GM04504 (cell line): ENCODE measurements at regions not wholly inside any gene's neighbourhood (a gene's known extent, or its start where the extent isn't known, plus 50 kb on each side); places are given as distances from the start of the nearest gene placed in this dataset.

ENCODE experiments used
- DNase-seq: peaks from one replicate; pipeline ENCODE4 v3.0.0-alpha.2; 2012; ENCODE audit warnings: low read depth

DNA sequence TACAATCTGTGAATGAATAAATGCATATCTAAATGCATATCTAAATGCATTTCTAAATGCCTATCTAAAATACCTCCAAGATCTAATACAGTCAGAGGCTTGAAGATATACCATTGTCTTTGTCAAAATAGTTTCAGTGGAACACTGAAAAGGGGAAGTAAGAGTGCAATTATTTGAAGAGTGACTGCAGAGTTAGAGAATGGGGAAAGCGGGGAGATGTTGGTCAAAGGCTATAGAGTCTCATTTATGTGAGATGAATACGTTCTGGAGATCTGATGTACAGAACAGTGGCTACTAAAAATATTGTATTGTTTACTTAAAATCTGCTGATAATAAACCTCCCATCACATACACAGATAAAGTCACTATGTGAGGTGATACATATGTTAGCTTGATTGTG, 1126.2 kb upstream of the CDH9 start:
- no peak for DNase-seq

DNA sequence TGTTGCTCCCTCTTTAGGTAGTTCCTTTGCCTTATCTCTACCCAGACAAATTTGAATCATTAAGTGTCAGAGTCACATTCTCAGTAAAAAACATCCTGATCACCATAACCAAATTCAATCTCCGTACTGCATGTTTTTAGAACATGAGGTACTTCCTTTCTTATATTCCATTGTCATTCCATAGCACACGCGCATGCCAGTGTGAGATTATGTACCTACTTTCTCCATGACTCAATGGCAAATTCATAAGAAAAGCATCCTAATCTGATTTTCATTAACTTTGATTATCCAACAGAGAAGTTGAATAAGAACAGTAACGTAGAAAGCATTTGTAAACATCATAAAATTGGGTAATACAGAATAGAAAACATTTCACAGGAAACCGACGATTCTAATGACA, 1118.6 kb upstream of the CDH9 start:
- DNase-seq, result no peak

- DNase-seq, result no peak
Measured at GRCh38 chr5:28143519-28143918, 1105.1 kb upstream of the CDH9 start.

DNA sequence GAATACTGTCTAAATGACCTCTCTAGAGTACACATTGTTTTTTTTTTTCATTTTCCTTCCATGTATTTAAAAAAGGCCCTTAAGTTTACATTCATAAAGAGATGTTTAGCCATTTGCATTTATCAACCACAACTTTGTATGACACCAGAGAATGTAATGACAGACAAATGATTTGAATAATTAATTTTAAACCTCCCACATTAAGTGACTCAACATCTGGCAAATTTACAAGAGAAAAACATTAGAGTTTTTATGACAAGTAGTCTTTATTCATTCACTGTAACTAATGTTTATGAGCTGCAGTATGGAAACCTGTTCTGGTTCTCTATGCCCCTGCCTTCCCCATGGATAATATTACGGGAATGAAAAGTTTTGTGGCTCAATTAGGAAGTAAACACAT, 1093.8 kb upstream of the CDH9 start:
- DNase-seq, result no peak

DNA sequence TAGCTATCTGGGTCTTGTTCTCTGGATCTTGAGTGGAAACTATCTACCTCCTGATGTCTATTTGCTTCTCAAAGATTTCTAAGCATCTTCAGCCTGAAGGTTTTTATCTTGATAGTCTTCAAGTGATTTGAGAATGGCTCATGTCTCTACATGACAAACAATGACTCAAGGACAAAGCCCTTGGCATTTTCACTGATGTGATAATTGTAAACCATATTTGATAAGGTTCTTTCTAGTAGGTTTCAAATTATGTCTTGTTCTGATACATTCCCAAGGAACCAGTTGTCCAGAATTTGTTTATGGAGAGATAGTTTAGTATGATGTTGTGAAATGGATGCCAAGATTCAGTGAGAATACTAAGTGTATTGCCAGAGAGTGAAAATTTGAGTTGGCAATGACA, 1079.3 kb upstream of the CDH9 start:
- DNase-seq, result no peak

GRCh38 chr5:28117273-28117672, 1078.9 kb upstream of the CDH9 start:
- DNase-seq, result no peak

- DNase-seq, result no peak
Measured at GRCh38 chr5:28110781-28111180, 1072.4 kb upstream of the CDH9 start.

DNA sequence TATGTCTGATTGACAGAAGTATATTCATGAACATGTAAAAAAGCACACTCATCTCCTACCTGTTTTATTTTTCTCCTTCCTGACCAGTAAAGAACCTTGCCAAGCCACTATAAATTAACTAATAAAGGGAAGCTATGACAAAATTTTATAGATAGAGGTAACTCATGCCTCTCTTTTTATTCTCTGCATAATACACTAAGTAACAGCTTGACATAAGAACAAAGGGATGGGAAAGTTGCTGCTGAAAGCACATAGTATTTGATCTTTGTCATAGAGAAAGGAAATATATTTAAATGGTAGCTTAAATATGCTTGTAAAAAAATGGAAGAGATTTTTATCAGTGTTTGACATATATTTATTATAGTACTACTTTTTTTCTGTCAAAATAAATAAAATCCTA, 1065.7 kb upstream of the CDH9 start:
- no peak for DNase-seq

GRCh38 chr5:28084069-28084468, 1045.7 kb upstream of the CDH9 start:
- no peak for DNase-seq

GRCh38 chr5:28082610-28083009, 1044.2 kb upstream of the CDH9 start:
- no peak for DNase-seq

DNA sequence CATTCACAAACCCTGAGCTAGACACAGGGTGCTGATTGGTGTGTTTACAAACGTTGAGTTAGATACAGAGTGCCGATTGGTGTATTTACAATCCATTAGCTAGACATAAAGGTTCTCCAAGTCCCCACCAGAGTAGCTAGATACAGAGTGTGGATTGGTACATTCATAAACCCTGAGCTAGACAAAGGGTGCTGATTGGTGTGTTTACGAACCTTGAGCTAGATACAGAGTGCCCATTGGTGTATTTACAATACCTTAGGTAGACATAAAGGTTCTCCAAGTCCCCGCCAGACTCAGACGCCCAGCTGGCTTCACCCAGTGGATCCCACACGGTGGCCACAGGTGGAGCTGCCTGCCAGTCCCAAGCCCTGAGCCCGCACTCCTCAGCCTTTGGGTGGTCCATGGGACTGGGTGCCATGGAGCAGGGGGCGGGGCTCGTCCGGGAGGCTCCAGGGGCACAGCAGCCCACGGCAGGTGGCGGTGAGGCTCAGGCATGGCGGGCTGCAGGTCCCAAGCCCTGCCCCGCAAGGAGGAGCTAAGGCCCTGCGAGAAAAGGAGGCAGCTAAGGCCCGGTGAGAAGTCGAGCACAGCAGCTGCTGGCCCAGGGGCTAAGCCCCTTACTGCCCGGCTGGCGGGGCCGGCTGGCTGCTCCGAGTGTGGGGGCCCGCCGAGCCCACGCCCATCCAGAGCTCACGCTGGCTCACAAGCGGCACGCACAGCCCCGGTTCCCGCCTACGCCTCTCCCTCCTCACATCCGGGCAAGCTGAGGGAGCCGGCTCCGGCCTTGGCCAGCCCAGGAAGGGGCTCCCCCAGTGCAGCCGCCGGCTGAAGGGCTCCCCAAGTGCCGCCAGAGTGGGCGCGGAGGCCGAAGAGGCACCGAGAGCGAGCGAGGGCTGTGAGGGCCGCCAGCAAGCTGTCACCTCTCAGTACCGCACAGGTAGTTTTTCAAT, 1039.2 kb upstream of the CDH9 start:
- DNase-seq, result no peak

DNA sequence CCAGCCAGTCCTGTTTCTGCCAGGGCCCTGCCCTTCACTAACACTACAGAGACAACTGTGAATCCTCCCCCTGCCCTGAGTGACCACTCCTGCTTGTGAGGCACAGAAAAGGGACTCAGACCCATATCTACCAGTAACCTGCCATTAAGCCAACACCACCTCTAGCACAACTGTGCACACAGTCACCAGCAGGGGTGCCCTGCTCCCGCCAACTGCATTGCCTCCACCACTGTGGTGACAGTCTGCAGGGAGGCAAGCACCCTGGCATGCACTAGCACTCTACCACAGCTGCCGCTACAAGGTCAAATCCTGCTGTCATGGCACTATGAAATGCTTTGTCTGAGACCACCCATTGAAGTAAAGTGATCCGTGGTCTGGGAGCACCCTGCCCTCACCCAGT, 1028.5 kb upstream of the CDH9 start:
- no peak for DNase-seq

DNA sequence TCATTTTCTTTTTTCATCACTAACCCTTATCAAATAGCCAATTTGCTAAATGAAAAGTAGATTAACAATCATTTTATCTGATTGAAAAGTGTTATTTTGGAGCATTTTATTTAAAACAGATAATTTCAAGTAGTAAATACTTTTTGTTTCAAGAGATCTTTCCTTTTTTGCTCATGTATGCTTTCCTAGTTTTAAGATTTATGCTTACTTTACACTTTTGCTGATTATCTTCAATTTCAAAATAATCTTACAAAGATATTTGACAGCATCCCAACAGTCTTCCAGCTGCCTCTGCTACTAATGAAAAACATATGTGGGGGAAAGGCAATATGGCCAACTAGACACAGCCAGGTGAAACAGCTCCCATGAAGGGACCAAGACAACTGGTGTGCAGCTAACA, 1027.3 kb upstream of the CDH9 start:
- DNase-seq, result no peak

DNA sequence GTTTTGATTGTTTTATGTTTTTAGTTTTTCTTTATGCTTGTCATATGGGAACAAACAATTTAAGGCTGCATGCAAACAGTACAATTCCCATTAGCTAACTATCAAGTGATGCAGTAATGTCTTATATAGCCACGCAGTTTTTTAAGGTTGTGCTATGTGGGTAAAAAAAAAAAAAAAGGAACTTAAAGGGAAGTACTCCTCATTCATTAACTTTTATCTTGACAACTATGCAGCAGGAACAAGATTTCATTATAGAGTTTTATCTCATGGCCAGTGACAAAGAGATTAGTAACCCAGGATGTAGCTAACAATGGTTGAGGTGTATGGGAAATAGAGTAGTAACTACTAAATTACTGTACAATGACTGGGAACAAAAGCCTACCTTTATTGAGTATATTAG, 1008.2 kb upstream of the CDH9 start:
- no peak for DNase-seq

- DNase-seq, result no peak
Measured at GRCh38 chr5:28027851-28028250, 989.5 kb upstream of the CDH9 start.

DNA sequence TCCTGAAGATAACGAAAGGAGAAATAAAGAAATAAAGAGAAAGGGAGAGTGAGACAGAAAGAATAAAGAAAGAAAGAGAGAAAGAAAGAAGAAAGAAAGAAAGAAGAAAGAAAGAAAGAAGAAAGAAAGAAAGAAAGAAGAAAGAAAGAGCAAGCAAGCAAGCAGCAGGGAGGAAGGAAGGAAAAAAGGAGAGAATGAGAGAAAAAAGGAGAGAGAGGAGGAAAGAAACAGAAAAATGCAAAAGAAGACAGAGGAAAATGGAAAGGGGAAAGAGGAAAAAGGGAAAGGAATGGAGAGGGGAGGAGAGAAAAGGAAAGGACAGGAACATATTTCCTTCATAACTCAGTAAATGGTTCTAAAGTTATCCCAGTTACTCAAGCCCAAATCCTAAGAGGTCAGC, 978.8 kb upstream of the CDH9 start:
- DNase-seq, result no peak

GRCh38 chr5:28014779-28015178, 976.4 kb upstream of the CDH9 start:
- no peak for DNase-seq

DNA sequence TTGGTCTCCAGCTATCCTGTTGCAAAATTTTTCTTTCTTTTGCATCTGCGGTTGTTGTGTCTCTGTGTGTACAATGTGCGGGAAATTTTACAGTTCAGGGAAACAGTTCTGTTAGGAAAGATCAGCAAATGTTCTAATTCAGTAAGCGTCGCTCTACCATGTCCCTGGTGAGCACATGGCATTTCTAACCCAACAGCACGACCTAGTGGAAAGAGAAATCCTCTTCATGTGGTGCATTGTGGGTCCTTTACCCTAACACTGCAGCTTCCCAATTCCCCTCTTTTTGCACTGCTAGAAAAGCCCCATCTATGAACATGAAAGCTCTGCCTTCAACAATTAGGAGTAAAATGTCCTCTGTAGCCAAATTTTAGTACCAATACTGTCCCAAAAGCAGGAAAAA, 974.2 kb upstream of the CDH9 start:
- no peak for DNase-seq

DNA sequence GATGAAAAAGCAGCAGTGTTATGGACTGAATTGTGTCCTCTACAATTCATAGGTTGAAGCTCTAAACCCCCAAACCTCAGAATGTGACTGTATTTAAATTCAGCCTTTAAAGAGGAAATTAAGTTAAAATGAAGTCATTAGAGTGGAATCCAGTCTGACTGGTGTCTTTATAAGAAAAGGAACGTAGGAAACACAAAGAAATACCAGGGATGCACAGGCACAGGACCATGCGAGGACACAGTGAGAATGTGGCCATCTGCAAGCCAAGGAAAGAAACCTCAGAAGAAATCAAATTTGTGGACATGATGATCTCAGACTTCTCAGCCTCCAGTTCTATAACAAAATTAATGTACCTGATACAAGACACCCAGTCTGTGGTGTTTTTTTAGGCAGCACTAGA, 971.2 kb upstream of the CDH9 start:
- no peak for DNase-seq

GRCh38 chr5:27996665-27997064, 958.3 kb upstream of the CDH9 start:
- no peak for DNase-seq

DNA sequence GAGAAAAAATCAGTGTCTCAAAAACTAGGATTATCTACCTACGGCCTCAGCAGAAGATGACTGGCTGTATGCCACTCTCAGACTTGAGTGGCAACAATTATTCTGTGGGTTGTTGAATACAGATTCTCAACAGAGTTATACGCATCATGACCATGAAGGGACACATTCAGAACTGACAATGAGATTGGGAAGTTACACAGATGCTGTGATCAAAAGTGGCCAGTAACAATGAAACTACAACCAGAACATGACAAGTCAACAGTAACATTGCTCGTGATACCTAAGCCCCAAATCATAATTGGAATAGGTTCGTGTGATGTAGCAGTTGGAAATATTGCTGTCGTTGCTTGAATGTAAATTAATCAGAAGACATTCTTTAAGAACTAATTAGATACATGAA, 957.5 kb upstream of the CDH9 start:
- no peak for DNase-seq

GRCh38 chr5:27978322-27978721, 939.9 kb upstream of the CDH9 start:
- no peak for DNase-seq

- DNase-seq, result no peak
Measured at GRCh38 chr5:27969157-27969556, 930.8 kb upstream of the CDH9 start.
